Keratinocyte (primary cell): ENCODE measurements at regions not wholly inside any gene's neighbourhood (a gene's known extent, or its start where the extent isn't known, plus 50 kb on each side); places are given as distances from the start of the nearest gene placed in this dataset.

ENCODE experiments used
- EZH2 ChIP-seq: IDR thresholded peaks from one replicate; pipeline ENCODE4 v1.6.1; 2012; ENCODE audit warnings: inconsistent platforms, mild to moderate bottlenecking, low read length, moderate library complexity
- TF ChIP-seq, protein P1 (sequence below), 3 experiments: IDR thresholded peaks in 1 of 3; conservative IDR thresholded peaks in 1 of 3; optimal IDR thresholded peaks in 1 of 3; 2 replicates in 2 of 3; 3 replicates in 1 of 3; pipeline versions ENCODE3 to v1.5.1; 2011; ENCODE audit warnings: low read length in 3 of 3, mild to moderate bottlenecking in 3 of 3, moderate library complexity in 2 of 3, control low read depth in 1 of 3, inconsistent platforms in 1 of 3; ENCODE audit not compliant: insufficient read depth in 2 of 3; ENCODE audit errors: extremely low read depth in 1 of 3

DNA sequence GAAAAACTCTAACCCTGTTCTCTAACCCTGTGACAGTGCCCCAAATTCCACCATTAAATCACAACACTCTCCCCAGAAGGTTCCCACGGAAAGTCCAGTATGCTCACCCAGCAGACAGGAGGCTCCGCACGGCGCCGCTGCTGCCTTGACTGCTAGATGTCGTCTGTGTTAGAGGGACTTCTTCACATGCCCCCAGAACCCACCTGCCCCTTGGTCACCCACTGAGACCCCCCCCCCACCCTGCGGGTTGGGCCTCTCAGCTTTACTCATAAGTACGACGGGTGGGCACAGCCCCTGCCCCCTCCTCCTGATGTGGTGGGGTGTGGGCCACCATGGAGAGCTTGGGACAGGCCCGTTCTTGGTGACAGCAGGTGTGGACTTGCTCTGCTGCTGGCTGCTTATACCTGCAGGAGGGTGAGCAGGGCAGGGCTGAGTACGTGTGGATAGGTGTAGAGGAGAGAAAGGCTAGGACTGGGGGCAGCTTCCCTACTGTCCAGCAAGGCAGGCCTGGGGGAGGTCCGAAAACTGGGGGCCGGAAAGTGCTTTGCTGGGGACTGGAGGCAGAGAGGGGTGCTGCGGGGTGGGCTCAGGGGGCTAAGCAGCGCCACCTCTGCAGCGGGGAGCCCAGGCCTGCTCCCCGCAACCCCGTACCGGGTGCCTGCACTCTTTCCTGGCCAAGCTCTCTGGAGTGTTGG is 57.5 kb upstream of the OLFM1 start:
- TF ChIP-seq, protein P1, sequence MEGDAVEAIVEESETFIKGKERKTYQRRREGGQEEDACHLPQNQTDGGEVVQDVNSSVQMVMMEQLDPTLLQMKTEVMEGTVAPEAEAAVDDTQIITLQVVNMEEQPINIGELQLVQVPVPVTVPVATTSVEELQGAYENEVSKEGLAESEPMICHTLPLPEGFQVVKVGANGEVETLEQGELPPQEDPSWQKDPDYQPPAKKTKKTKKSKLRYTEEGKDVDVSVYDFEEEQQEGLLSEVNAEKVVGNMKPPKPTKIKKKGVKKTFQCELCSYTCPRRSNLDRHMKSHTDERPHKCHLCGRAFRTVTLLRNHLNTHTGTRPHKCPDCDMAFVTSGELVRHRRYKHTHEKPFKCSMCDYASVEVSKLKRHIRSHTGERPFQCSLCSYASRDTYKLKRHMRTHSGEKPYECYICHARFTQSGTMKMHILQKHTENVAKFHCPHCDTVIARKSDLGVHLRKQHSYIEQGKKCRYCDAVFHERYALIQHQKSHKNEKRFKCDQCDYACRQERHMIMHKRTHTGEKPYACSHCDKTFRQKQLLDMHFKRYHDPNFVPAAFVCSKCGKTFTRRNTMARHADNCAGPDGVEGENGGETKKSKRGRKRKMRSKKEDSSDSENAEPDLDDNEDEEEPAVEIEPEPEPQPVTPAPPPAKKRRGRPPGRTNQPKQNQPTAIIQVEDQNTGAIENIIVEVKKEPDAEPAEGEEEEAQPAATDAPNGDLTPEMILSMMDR (optimal IDR thresholded peaks at IDR 0.05 in 1 of 3, IDR thresholded peaks at IDR 0.05 in 1 of 3, conservative IDR thresholded peaks at IDR 0.05 in 1 of 3; ENCODE audit: extremely low read depth in 1 of 3, insufficient read depth in 2 of 3, low read length in 3 of 3): no peak
- TF ChIP-seq EZH2: no peak
